Right ventricle myocardium inferior (tissue), 1 donor: ENCODE measurements at regions not wholly inside any gene's neighbourhood (a gene's known extent, or its start where the extent isn't known, plus 50 kb on each side); places are given as distances from the start of the nearest gene placed in this dataset.
"Not testable (repeated sequence)": the region's sequence is repeated elsewhere in the genome, so short reads cannot be mapped to it uniquely, and the experiment has no call there.

Experiments used
- ATAC-seq: fragments of 200-7000 bp; cut with Tn5 transposase; one replicate; pipeline ENCODE4 v1.9.1; 2020; ENCODE audit warnings: mild to moderate bottlenecking, moderate library complexity
- DNase-seq: peaks from one replicate; pipeline ENCODE4 v3.0.0; 2021; ENCODE audit errors: missing footprints
- intact Hi-C: fragments of 100-400 bp; cut with DNase I; formaldehyde crosslinking; loops from one replicate; pipeline ENCODE4 v1.11.0; 2022
- donor health status: DM: no; HTN: yes; CAD: no; lungs with severe emphysema.

DNA sequence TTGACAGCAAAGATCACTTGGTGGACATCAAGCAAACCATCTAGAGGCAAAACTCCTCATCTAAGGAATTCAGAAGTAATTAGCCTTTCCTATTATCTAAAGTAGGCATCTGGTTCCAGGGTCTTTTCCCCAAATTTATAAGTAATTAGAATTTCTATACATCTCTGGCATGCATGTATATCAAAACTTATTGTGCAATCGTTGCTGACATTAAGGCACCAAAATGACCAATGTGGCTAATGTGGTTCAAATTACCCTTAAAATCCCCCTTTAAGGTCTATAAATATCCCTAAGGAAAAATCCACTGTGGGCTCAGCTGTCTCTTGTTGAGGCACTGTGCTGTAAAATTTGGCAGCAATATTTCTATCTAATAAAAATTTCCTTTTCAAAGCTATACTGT is 695.9 kb upstream of the LRRTM4 start:
- no peak for ATAC-seq
- DNase-seq, result no peak
- intact Hi-C loops, result no loop called here

DNA sequence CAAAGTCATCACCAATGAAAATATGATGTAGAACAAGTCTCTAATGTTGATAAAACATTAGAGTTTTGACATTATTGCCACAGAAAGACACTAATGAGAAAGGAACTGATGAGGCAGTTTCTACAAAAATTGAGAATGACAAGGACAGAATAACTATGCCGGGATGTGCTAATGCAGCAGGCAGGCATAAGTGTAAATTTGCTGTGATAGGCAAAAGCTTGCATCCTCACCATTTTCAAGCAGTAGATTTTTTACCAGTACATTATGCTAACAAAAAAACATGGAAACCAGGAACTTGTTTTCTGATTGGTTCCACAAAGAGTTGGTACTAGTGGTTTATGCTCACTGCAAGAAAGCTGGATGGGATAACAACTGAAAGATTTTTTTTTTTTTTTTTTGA is 715.5 kb upstream of the LRRTM4 start:
- DNase-seq (no peak), ATAC-seq (no peak)
- intact Hi-C loops, result no loop called here

DNA sequence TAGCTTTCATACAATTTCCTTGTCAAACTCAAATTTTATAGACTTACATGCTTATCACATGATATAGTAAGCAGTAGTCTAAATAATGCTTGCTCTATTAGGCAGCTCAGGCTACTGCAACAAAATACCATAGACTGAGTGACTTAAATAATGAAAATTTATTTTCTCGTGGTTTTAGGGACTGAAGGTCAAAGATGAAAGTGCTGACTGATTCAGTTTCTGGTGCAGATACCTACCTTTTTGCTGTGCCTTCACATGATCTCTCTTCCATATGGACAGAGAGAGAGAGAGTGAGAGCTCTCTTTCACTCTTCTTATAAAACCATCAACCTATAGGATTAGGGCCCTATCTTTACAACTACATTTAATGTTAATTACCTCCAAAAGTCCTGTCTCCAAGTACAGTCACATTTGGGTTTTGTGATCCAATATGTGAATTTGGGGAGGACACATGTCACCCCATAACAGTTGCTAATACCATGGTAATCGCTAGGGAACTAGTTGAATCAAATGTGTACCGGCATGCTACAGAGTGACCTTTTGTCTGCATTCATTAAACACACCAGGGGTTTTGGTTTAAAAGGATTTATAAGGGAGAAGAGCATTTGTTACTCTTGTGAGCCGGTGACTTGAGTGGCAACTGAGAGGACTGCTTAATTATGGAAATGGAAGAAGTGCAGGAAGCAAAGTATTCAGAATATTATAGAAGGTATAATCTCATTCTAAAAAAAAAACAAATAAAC is 723.4 kb upstream of the LRRTM4 start:
- ATAC-seq (no peak), DNase-seq (no peak)
- intact Hi-C loops, result no loop called here

DNA sequence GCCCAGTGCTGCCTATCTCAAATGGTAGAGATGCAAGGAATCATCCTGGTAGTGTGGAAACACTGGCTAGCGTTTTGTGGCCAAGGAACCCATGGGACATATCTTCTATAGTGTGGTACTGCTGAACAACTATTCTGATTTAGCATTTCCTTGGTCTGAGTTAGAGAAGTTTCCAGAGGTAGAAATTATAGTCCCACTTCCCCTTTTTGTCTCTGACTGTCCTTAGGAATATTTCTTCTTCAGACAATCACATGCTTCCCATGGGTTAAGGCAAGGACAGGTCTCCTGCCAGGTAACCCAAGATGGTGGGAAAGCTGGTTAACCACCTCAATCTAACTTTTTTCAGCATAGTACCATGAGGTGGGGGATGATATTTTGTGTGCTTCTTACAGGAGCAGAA is 729.5 kb upstream of the LRRTM4 start:
- intact Hi-C loops, result no loop called here
- ATAC-seq, result no peak
- no peak for DNase-seq

DNA sequence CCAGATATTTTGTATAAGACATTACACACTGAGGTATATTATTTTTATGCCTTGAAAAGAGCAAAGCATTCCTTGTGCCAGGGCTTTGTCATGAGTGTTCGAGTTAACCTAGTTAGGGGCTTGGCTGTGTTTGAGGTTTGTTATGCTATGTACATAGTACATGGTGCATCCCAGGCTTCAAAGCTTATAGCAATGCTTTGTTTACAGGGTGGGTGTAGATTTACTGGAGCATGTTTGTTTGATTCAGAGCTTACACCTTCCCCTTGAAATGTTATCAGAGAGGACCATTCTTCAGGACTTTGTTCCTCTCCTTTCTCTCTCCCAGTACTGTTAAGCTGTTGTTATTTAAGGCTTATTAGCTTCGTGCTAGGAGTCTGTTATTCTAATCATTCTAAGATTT is 738.7 kb upstream of the LRRTM4 start:
- DNase-seq (no peak), ATAC-seq (no peak)
- intact Hi-C loops, result no loop called here

DNA sequence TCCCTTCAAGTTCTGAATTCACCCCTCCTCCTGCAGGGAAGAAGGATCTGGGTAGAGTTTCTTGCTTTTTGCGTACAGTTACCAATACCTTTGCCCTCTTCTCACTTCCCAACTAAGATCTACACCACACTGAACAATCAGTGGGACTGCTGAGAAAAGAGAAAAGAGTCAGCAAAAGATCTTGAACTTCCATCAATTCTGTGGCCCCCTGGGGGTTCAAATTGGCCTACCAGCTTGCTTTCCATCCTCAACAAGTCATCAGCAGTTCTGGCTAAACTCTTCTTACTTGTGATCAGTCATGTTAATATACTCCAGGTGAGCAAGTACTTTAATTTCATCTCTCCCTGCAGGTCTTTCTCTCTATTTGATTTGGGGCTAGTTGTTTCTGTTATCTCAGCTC is 739.3 kb upstream of the LRRTM4 start:
- no peak for ATAC-seq
- intact Hi-C loops, result no loop called here
- DNase-seq, result no peak

DNA sequence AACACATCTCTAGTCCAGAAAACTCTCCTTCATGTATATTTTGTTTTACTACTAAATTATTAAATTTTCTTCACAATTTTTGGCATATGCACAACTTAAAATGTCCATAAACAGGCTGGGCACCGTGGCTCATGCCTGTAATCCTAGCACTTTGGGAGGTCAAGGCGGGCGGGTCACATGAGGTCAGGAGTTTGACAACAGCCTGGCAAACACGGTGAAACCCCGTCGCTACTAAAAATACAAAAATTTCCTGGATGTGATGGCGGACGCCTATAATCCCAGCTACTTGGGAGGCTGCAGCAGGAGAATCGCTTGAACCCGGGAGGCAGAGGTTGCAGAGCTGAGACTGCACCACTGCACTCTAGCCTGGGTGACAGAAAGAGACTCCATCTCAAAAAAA is 739.9 kb upstream of the LRRTM4 start:
- not testable (repeated sequence) for ATAC-seq

DNA sequence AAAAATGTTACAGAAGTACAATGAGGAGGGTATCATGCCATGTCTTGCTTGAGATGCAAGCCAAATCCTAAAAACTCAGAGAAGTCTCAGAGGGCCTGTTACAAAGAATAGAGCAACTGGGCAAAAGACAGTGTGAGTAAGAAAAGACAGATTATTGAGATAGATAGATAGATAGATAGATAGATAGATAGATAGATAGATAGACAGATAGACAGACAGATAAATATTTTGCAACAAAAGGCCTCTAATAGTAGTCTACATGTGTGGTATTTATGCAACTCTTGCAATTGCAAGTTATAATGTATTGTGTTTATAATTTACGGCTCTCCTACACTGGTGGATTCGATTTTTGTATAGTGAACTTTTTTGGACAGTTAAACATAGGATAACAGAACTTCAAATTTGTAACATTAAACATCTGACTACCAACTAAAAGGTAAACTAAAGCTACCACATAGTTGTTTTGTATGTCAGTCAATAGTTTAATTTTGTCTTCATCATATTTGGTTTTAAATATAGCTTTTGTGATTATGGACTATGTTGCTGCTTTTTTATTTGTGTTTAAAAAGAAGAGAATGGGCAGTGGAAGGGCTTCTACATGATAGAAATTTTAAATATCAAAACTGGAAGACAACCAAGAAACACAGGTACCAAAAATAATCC is 740.7 kb upstream of the LRRTM4 start:
- DNase-seq (no peak), ATAC-seq (no peak)
- intact Hi-C loops, result no loop called here

More for the DNA sequence above, 739.9 kb upstream of the LRRTM4 start:
- peak; percentile 16 for DNase-seq
- intact Hi-C loops, result not testable (repeated sequence)

DNA sequence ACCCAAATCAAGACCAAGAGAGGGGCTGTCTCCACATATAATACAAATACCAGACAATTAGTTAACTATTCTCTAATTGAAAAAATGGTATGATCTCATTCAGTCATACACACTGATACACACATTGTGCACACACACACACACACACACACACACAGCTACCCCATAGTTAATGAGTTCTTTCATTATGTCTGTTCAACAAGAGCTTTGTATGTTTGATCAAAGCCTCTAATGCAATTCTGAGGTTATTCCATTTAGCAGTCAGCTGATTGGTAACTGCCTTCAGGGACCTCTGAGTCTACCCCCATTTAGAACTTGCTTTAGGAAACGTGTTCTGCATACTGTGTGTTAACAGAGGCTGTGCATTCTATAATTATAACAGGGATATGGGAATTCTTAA is 741.4 kb upstream of the LRRTM4 start:
- no peak for DNase-seq
- no peak for ATAC-seq
- intact Hi-C loops, result no loop called here

DNA sequence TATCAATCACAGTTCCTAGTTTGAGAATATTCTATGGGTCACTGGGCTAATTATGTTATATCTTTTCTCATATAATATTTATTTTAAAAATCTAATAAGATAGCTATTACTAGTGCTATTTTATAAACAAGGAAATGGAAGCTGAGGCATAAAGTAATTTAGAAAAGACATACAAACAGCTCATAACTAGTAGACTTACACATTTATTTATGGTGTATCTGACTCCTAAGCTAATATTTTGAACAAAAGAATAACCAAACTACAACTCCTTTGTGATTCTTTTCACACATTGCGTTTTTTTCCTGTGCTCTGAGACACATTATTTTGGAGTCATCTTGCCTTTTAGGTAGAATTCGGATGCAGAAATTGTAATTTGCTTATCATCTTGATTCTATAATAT is 742.0 kb upstream of the LRRTM4 start:
- no peak for ATAC-seq
- intact Hi-C loops, result no loop called here
- no peak for DNase-seq

DNA sequence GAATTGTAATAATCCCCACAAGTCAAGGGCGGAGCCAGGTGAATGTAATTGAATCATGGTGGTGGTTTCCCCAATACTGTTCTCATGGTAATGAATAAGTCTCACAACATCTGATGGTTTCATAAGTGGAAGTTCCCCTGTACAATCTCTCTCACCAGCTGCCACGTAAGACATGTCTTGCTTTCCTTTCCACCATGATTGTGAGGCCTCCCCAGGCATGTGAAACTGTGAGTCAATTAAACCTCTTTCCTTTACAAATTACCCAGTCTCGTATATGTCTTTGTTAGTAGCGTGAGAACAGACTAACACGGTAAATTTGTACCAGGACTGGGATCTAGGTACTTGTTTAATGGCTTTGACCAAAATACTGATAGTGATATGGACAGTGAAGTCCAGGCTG is 744.3 kb upstream of the REG3G start:
- ATAC-seq, result no peak
- DNase-seq, result no peak
- intact Hi-C loops, result no loop called here

DNA sequence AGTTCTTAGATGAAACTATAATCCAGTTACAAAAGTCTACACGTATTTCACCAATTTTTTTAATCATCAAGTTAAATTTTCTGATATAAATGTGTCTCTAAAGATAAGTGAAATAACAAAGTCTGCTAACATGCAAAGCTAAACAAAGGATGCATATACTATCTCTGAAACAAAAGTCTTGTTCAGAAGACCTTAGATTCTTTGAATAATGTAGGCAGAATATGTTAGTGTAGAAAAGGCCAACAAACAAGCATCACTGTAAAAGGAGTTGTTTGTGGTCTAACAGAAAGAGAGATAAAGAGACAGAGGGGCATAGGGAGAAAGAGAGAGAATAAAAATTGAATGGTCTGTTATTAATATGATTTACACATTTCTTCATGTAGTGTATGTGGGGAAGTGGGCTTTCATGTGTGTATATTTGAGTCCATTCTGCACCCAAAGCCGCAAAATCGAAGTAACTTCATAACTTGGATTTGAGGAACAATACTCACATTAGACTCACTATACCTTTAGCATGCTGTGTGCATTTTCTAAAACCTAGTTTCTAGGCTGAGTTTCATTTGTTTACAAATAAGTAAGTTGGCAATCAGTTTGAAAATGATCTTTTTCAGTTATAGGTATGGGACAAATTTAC is 734.8 kb upstream of the REG3G start:
- DNase-seq (no peak), ATAC-seq (no peak)
- intact Hi-C loops, result no loop called here

DNA sequence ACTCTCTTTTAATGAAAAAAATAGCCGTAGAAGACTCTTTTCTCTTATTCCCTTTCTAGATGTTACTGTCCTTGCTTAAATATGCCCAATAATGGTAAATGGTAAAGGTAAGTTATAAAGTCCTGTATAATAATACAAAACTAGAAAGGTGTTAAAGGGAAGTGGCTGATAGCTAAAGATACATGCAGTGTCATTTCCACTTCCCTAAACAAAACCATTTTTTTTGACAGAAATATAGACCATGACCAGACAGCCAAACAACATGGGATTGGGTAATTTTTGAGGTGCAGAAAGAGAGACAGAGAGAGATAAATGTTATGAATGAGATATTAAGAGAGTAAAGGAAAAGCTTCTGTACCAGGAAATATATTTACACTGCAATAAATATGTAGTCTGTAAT is 731.7 kb upstream of the REG3G start:
- ATAC-seq (no peak), DNase-seq (no peak)
- intact Hi-C loops, result no loop called here

DNA sequence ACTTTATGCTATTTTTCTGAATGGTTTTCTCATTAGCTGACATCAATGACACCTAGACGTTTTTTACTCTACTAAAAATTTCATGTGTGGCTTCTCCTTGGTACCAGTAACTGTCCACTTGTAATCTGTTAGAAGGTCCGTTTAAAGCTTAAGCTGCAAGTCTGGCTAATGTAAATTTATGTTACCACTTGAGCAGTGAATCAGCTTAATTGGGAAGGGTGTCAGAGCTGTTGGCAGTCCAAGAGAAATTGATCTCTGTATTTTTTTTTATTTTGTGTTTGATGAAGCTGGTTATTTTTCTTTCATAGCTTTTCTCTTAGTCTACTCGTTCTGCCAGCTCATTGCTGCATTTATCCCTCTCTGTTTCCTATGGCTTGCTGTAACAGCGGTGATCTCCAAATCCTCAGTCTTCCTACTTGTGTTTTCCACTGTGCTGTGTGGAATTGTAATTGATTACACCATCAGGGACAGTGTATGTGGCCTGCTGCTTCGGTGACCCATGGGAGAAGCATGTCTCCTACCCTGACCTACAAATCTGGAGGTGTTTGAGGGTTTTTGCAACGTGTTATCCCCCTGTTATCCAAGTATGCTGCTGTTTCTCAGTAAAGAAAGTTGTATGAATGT is 724.2 kb upstream of the REG3G start:
- DNase-seq (no peak), ATAC-seq (no peak)
- intact Hi-C loops, result no loop called here

DNA sequence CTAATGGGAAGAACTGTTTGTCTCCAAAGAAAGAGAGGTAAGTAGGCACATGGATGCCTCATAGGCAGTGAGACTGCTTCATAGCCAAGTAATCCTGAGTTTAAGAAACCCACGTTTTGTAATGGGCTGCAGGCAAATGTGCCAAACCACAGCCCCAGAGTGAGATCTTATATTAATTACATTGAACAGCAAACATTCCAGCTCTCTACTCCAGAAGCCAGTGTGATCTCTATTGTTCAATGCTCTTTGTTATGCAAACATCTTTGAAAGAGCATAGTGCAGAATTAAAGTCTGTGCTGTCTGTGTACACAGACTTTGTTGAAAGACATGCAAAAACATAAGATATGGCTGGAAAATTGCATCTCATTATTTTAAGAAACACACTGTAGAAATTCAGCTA is 720.8 kb upstream of the REG3G start:
- no peak for DNase-seq
- intact Hi-C loops, result no loop called here
- no peak for ATAC-seq

DNA sequence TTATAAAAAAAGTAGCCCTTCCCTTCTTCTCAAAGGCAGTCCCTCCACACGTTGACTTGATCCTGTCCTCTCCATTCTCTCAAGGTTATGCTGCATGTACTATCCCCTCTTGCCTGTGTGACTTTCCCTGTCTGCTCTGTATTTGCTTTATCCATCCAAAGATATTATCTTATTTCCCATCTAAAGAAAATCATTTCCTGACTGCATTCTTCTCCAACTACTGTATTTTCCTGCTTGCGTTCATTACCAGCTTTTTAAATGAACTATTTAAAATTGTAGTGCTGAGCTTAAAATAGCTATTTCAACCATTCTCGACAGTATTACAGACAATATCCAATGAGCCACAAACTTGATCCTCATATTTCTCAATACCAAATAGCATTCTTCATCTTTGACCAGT is 716.0 kb upstream of the REG3G start:
- no peak for DNase-seq
- no peak for ATAC-seq

DNA sequence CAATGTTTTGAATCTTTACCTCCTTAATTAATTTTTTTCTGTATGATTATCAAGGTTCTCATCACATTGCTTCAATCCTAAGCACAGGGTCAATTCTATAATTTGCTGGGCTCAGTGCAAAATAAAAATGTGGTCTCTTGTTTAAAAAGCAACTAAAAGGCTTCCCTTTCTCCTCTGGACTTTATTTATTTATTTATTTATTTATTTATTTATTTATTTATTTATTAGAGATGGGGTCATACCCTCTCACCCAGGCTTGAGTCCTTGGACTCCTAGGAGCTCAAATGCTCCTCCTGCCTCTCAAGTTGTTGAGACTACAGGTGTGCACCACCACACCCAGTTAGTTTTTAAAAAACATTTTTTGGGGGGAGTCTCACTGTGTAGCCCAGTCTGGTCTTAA is 710.1 kb upstream of the REG3G start:
- ATAC-seq (no peak), DNase-seq (no peak)
- intact Hi-C loops, result no loop called here

More for the DNA sequence above, 716.0 kb upstream of the REG3G start:
- intact Hi-C loops, result no loop called here

DNA sequence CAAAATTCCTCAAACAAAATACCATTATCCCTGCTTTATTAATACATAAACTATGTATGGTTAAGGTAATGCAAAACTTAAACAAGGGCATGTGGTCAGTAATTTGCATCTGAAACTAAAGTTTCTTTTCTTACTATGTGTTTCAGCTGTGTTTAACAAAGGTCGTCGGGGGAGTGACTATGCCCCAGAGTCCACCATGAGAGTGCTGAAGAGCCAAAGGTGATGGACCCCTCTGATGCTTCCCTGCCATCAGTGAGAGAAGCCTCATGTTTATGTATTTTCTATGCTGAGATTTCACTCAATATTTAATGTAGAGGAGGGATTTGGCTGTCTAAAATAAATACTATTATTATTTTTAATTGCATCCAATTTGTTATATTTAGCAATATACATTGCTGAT is 707.2 kb upstream of the REG3G start:
- DNase-seq (no peak), ATAC-seq (no peak)
- intact Hi-C loops, result no loop called here

DNA sequence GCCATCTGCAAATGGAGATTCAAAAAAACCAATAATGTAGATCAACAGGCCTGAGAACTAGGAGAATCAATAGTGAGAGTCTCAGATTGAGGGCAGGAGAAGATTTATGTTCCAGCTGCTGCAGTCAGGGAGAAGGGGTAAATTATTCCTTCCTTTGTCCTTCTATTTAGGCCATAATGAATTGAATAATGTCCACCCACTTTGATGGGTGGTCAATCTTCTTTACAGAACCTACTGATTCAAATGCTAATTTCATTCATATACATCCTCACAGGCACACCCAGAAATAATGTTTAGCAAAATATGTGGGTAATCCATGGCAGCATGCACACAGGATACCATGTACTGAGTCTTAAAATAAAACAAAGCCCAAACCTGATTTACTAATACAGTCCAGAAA is 695.3 kb upstream of the REG3G start:
- intact Hi-C loops, result no loop called here
- DNase-seq (no peak), ATAC-seq (no peak)

DNA sequence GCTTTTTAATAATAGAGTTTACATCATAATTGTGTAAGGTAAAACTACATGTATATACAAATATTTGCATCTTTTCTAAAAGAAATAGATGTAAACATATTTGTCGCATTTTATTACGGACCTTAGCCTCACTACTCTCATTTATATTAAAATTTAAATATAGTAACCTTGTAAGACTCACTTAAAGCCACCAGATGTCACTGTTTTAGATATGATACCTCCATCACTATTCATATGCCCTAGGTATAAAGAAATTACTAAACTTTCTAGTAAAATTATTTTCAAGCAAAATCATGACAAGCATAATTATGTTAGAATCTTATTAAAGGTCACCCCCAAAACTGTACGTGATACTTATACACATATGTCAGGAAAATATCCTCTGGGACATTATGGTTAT is 674.3 kb upstream of the REG3G start:
- no peak for ATAC-seq
- no peak for DNase-seq

More for the DNA sequence above, 674.3 kb upstream of the REG3G start:
- intact Hi-C loops, result no loop called here
